B cell (primary cell): ENCODE measurements at regions not wholly inside any gene's neighbourhood (a gene's known extent, or its start where the extent isn't known, plus 50 kb on each side); places are given as distances from the start of the nearest gene placed in this dataset.

ENCODE experiments used
- ATAC-seq: fragments of 200-7000 bp; cut with Tn5 transposase; one replicate; pipeline ENCODE4 v1.10.0; 2021; ENCODE audit warnings: low read depth, mild to moderate bottlenecking, moderate number of reproducible peaks, moderate library complexity
- CTCF ChIA-PET: fragments of 350-600 bp; sonication (Branson Sonifier 250); formaldehyde crosslinking; loops from one replicate; lab custom pipeline; 2021; ENCODE audit warnings: antibody characterized with exemption, inconsistent platforms; lab: Charles Lee
- POLR2A ChIA-PET: fragments of 350-600 bp; sonication (Branson Sonifier 250); formaldehyde crosslinking; loops from one replicate; lab custom pipeline; 2021; ENCODE audit warnings: antibody characterized with exemption; lab: Charles Lee
- DNase-seq: peaks from one replicate; pipeline ENCODE4 v3.0.0; 2013
- H2AFZ ChIP-seq: 2 replicates; pipeline ENCODE4 v1.6.1; 2012; ENCODE audit warnings: mild to moderate bottlenecking, low read depth, low read length; ENCODE audit not compliant: insufficient read depth, poor library complexity, severe bottlenecking
- H3K27ac ChIP-seq, 2 donors: 1 replicate in 1 of 2; 2 replicates in 1 of 2; pipeline ENCODE4 v1.5.1; 2012 to 2013; ENCODE audit warnings: low read length in 2 of 2, mild to moderate bottlenecking in 2 of 2, moderate library complexity in 1 of 2
- H3K27me3 ChIP-seq, 4 experiments: fragments of 200-600 bp in 1 of 4; sonication (generic) in 1 of 4; replicated peaks in 1 of 4; 1 replicate in 2 of 4; 2 replicates in 2 of 4; pipeline versions ENCODE4 v1.6.1 to v1.7.0; 2013 to 2016; ENCODE audit warnings: low read length in 3 of 4, mild to moderate bottlenecking in 2 of 4, mixed read lengths in 1 of 4, moderate library complexity in 1 of 4; ENCODE audit not compliant: insufficient read depth in 4 of 4, control insufficient read depth in 3 of 4; ENCODE audit errors: control extremely low read depth in 1 of 4
- H3K36me3 ChIP-seq, 2 experiments: replicated peaks in 1 of 2; 1 replicate in 1 of 2; 2 replicates in 1 of 2; pipeline versions ENCODE4 v1.6.1 to v1.7.1; 2013; ENCODE audit warnings: low read length in 1 of 2; ENCODE audit not compliant: insufficient read depth in 2 of 2, control insufficient read depth in 1 of 2; ENCODE audit errors: control extremely low read depth in 1 of 2, extremely low read depth in 1 of 2
- H3K4me1 ChIP-seq, 2 donors: fragments of 200-600 bp in 1 of 2; sonication (generic) in 1 of 2; 1 replicate in 1 of 2; 2 replicates in 1 of 2; pipeline versions ENCODE4 v1.5.1 to v1.6.1; 2013 to 2017; ENCODE audit warnings: low read length in 2 of 2; ENCODE audit not compliant: control insufficient read depth in 2 of 2, insufficient read depth in 2 of 2
- H3K4me2 ChIP-seq: replicated peaks from 2 replicates; pipeline ENCODE3; 2012; ENCODE audit warnings: mild to moderate bottlenecking, low read depth, low read length; ENCODE audit not compliant: poor library complexity, severe bottlenecking
- H3K4me3 ChIP-seq, 5 experiments: fragments of 200-600 bp in 1 of 5; sonication (generic) in 1 of 5; 1 replicate in 3 of 5; 2 replicates in 2 of 5; pipeline versions ENCODE4 v1.5.1 to v1.7.0; 2011 to 2016; ENCODE audit warnings: low read length in 4 of 5, mild to moderate bottlenecking in 4 of 5, low read depth in 2 of 5, control low read depth in 1 of 5, moderate library complexity in 1 of 5; ENCODE audit not compliant: insufficient read depth in 1 of 5; ENCODE audit errors: control extremely low read depth in 1 of 5, extremely low read depth in 1 of 5
- H3K79me2 ChIP-seq: fragments of 200-600 bp; sonication (generic); one replicate; pipeline ENCODE4 v1.6.0; 2016; ENCODE audit warnings: low read length; ENCODE audit not compliant: control insufficient read depth, insufficient read depth
- H3K9ac ChIP-seq: fragments of 200-600 bp; sonication (generic); 2 replicates; pipeline ENCODE4 v1.6.1; 2017; ENCODE audit warnings: mild to moderate bottlenecking, low read length, moderate library complexity
- H3K9me3 ChIP-seq, 3 donors: one replicate each; pipeline versions ENCODE4 v1.6.1 to v1.7.1; 2013; ENCODE audit warnings: low read length in 2 of 3; ENCODE audit not compliant: control insufficient read depth in 2 of 3, insufficient read depth in 1 of 3; ENCODE audit errors: control extremely low read depth in 1 of 3
- H4K20me1 ChIP-seq: 2 replicates; pipeline ENCODE4 v1.6.0; 2012; ENCODE audit warnings: mild to moderate bottlenecking, low read length; ENCODE audit not compliant: insufficient read depth, control insufficient read depth, poor library complexity, severe bottlenecking
- H3K27ac Mint-ChIP-seq: one replicate; pipeline ENCODE4 v1.8.0; 2021; ENCODE audit warnings: mixed read lengths
- H3K27me3 Mint-ChIP-seq: one replicate; pipeline ENCODE4 v1.8.0; 2021; ENCODE audit warnings: mixed read lengths
- H3K4me1 Mint-ChIP-seq: one replicate; pipeline ENCODE4 v1.8.0; 2021; ENCODE audit warnings: mixed read lengths
- H3K4me3 Mint-ChIP-seq: one replicate; pipeline ENCODE4 v1.8.0; 2021; ENCODE audit warnings: mixed read lengths
- H3K9me3 Mint-ChIP-seq: one replicate; pipeline ENCODE4 v1.8.0; 2022; ENCODE audit warnings: mixed read lengths; ENCODE audit not compliant: insufficient read depth
- EZH2 ChIP-seq: IDR thresholded peaks from 2 replicates; pipeline ENCODE4 v1.6.1; 2012; ENCODE audit warnings: borderline replicate concordance, low read depth, mild to moderate bottlenecking, moderate library complexity, low read length; ENCODE audit not compliant: insufficient read depth, poor library complexity, severe bottlenecking
- WGBS: methylation state at CpG from one replicate; pipeline ENCODE4 v1.1.5; 2013; ENCODE audit warnings: missing lambda C conversion rate; ENCODE audit not compliant: insufficient coverage; 5-methylcytosine and 5-hydroxymethylcytosine counted together
- intact Hi-C: fragments of 100-400 bp; cut with micrococcal nuclease; formaldehyde crosslinking; loops from one replicate; pipeline ENCODE4 v1.10.0; 2022
- TF ChIP-seq, protein P1 (sequence below): fragments of 200-600 bp; IDR thresholded peaks from one replicate; pipeline ENCODE4 v1.8.0; 2022; ENCODE audit warnings: antibody characterized with exemption, mild to moderate bottlenecking

DNA sequence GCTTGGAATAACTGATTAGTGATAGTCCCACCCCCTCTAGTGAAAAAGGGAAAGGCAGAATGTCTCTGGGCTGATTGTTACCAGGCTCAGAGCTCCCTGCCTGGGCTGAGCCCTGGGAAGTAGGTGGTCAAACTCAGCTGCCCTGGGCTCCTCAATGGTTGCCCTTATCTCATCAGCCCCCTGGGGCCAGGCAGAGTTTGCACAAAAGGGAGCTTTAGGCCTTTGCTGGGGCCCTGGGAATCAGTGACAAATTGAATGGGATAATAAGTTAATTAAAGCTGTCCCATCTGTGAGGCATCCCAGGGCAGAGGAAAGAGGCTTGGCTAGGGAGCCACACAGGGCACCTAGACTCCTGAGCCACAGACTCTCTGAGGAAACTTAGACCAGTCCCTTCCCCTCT lies 89.0 kb downstream of the EFNB1 start:
- Histone ChIP-seq H3K4me1 (no peaks in the 10 kb centered on the region), H3K4me2 (no peak overlapping the region), H3K36me3 (no peaks in the 10 kb centered on the region), H4K20me1 (no peaks in the 10 kb centered on the region), H3K9ac (no peak overlapping the region), H3K27me3 (no peaks in the 10 kb centered on the region), H3K27ac (no peak overlapping the region), H3K79me2 (no peaks in the 10 kb centered on the region), H2AFZ (no peak overlapping the region), H3K9me3 (no peaks in the 10 kb centered on the region), H3K4me3 (no peak overlapping the region)
- Mint-ChIP-seq H3K27ac (no peak overlapping the region), H3K4me1 (no peaks in the 10 kb centered on the region), H3K27me3 (peaks cover 3% of the 10 kb centered on the region), H3K9me3 (no peaks in the 10 kb centered on the region), H3K4me3 (no peak overlapping the region)
- no peak for ATAC-seq
- no peak for DNase-seq
- CTCF ChIA-PET = no interaction called here
- POLR2A ChIA-PET = no interaction called here
- intact Hi-C loops = no loop called here
- TF ChIP-seq EZH2 = no peak
- TF ChIP-seq, protein P1, sequence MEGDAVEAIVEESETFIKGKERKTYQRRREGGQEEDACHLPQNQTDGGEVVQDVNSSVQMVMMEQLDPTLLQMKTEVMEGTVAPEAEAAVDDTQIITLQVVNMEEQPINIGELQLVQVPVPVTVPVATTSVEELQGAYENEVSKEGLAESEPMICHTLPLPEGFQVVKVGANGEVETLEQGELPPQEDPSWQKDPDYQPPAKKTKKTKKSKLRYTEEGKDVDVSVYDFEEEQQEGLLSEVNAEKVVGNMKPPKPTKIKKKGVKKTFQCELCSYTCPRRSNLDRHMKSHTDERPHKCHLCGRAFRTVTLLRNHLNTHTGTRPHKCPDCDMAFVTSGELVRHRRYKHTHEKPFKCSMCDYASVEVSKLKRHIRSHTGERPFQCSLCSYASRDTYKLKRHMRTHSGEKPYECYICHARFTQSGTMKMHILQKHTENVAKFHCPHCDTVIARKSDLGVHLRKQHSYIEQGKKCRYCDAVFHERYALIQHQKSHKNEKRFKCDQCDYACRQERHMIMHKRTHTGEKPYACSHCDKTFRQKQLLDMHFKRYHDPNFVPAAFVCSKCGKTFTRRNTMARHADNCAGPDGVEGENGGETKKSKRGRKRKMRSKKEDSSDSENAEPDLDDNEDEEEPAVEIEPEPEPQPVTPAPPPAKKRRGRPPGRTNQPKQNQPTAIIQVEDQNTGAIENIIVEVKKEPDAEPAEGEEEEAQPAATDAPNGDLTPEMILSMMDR = no peak

DNA sequence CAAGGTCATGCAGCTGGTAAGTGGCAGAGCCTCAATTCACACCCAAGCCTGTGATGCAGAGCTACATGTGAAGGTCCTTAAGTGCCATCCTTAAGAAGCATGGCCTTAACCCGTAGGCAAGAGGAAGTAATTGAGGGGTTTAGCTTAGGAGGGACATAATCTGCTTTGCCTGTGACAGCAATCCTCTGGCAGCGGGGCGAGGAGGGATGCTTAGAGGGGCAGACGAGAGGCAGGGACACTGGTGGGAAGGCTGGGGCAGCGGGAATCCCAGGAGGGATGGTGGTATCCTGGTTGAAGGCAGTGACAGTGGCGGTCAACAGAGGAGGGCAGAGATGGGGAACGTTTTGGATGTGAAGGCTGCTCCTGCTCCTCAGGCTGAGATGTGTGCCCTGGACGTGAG lies 88.1 kb downstream of the EFNB1 start:
- Mint-ChIP-seq H3K4me1 (no peaks in the 10 kb centered on the region), H3K27ac (no peak overlapping the region)
- H3K4me1 ChIP-seq = no peaks in the 10 kb centered on the region

More for the DNA sequence above, 88.1 kb downstream of the EFNB1 start:
- CTCF ChIA-PET = no interaction called here
- Histone ChIP-seq H3K27ac (no peak overlapping the region), H3K79me2 (no peaks in the 10 kb centered on the region), H3K4me2 (no peak overlapping the region), H3K27me3 (no peaks in the 10 kb centered on the region), H2AFZ (no peak overlapping the region), H3K36me3 (no peaks in the 10 kb centered on the region), H3K9me3 (no peaks in the 10 kb centered on the region), H4K20me1 (no peaks in the 10 kb centered on the region), H3K4me3 (no peak overlapping the region), H3K9ac (no peak overlapping the region)
- ATAC-seq (no peak), DNase-seq (no peak)
- Mint-ChIP-seq H3K27me3 (peaks cover 3% of the 10 kb centered on the region), H3K4me3 (no peak overlapping the region), H3K9me3 (no peaks in the 10 kb centered on the region)
- intact Hi-C loops = no loop called here
- POLR2A ChIA-PET = no interaction called here
- TF ChIP-seq, protein P1 = no peak
- TF ChIP-seq EZH2 = no peak
- WGBS = 91% methylated on average over 5 of the region's 8 CpGs
